DOHH2 (cell line): ENCODE measurements at regions not wholly inside any gene's neighbourhood (a gene's known extent, or its start where the extent isn't known, plus 50 kb on each side); places are given as distances from the start of the nearest gene placed in this dataset.

ENCODE experiments used
- H3F3A ChIP-seq: fragments of 200-600 bp; sonication (generic), shearing (Covaris generic); 2 replicates; pipeline ENCODE4 v1.6.0; 2016; ENCODE audit warnings: antibody characterized with exemption, mild to moderate bottlenecking; ENCODE audit not compliant: control insufficient read depth, insufficient read depth
- H3K27ac ChIP-seq: fragments of 200-600 bp; sonication (generic); 2 replicates; pipeline ENCODE4 v1.5.1; 2014; ENCODE audit warnings: low read depth, mild to moderate bottlenecking, low read length, moderate library complexity
- H3K27me3 ChIP-seq: fragments of 200-600 bp; sonication (generic); 2 replicates; pipeline ENCODE4 v1.6.1; 2014; ENCODE audit warnings: mild to moderate bottlenecking, low read length, mixed read lengths; ENCODE audit not compliant: control insufficient read depth
- H3K36me3 ChIP-seq: fragments of 200-600 bp; sonication (generic); 2 replicates; pipeline ENCODE4 v1.6.1; 2014; ENCODE audit warnings: mild to moderate bottlenecking, low read length, moderate library complexity, mixed read lengths; ENCODE audit not compliant: control insufficient read depth
- H3K4me1 ChIP-seq: fragments of 200-600 bp; sonication (generic); 2 replicates; pipeline ENCODE4 v1.6.1; 2014; ENCODE audit warnings: mild to moderate bottlenecking, low read length, mixed read lengths; ENCODE audit not compliant: control insufficient read depth
- H3K4me2 ChIP-seq: fragments of 200-600 bp; sonication (generic); 2 replicates; pipeline ENCODE4 v1.6.0; 2014; ENCODE audit warnings: mild to moderate bottlenecking, low read length, moderate library complexity
- H3K4me3 ChIP-seq: fragments of 200-600 bp; sonication (generic); 2 replicates; pipeline ENCODE4 v1.5.1; 2014; ENCODE audit warnings: mild to moderate bottlenecking, low read length, mixed read lengths
- H3K79me2 ChIP-seq: fragments of 200-600 bp; sonication (generic); 2 replicates; pipeline ENCODE4 v1.6.1; 2014; ENCODE audit warnings: mild to moderate bottlenecking, low read length, mixed read lengths; ENCODE audit not compliant: control insufficient read depth
- H3K9me2 ChIP-seq: fragments of 200-600 bp; sonication (generic); replicated peaks from 2 replicates; pipeline ENCODE4 v1.6.1; 2014; ENCODE audit warnings: mild to moderate bottlenecking, low read length, mixed read lengths; ENCODE audit not compliant: control insufficient read depth
- H3K9me3 ChIP-seq: fragments of 200-600 bp; sonication (generic); 2 replicates; pipeline ENCODE4 v1.6.1; 2014; ENCODE audit warnings: antibody characterized with exemption, low read length, mixed read lengths; ENCODE audit not compliant: control insufficient read depth, insufficient read depth
- H4K20me1 ChIP-seq: fragments of 200-600 bp; sonication (generic); 2 replicates; pipeline ENCODE4 v1.6.0; 2014; ENCODE audit warnings: low read depth, mild to moderate bottlenecking, antibody characterized with exemption, low read length, moderate library complexity; ENCODE audit not compliant: control insufficient read depth, insufficient read depth
- CTCF ChIP-seq: fragments of 200-600 bp; sonication (generic); IDR thresholded peaks from one replicate; pipeline ENCODE4 v1.5.1; 2014; ENCODE audit warnings: antibody characterized with exemption, mild to moderate bottlenecking, low read depth, low read length; ENCODE audit not compliant: poor library complexity, severe bottlenecking
- EZH2phosphoT487 ChIP-seq: fragments of 200-600 bp; sonication (generic); IDR thresholded peaks from 2 replicates; pipeline ENCODE4 v1.6.1; 2017; ENCODE audit warnings: borderline replicate concordance, mild to moderate bottlenecking, antibody characterized with exemption, low read length, moderate library complexity, mixed read lengths

GRCh38 chr3:127495821-127496655, 94.5 kb downstream of the TPRA1 start:
- no peaks in the 10 kb centered on the region; the same call in 1 of the 2 replicates for H3K9me3 ChIP-seq
- H3K36me3 ChIP-seq: no peaks in the 10 kb centered on the region
- no peak for TF ChIP-seq CTCF
- TF ChIP-seq EZH2phosphoT487: no peak
- no peak overlapping the region for H3K4me3 ChIP-seq
- no peak overlapping the region for H3K27ac ChIP-seq
- H3F3A ChIP-seq: no peaks in the 10 kb centered on the region
- no peak overlapping the region for H3K4me2 ChIP-seq
- H3K4me1 ChIP-seq: no peaks in the 10 kb centered on the region
- no peaks in the 10 kb centered on the region for H3K9me2 ChIP-seq
- no peaks in the 10 kb centered on the region for H4K20me1 ChIP-seq
- H3K27me3 ChIP-seq: peaks cover 7% of the 10 kb centered on the region
- H3K79me2 ChIP-seq: no peaks in the 10 kb centered on the region

GRCh38 chr3:127493924-127494646, 96.4 kb downstream of the TPRA1 start:
- H3K4me3 ChIP-seq: no peak overlapping the region
- no peaks in the 10 kb centered on the region for H3F3A ChIP-seq
- H3K4me2 ChIP-seq: no peak overlapping the region
- H3K27me3 ChIP-seq: peaks cover 3% of the 10 kb centered on the region; the same call in 1 of the 2 replicates
- no peaks in the 10 kb centered on the region for H3K36me3 ChIP-seq
- TF ChIP-seq CTCF: no peak
- no peak for TF ChIP-seq EZH2phosphoT487
- H3K79me2 ChIP-seq: no peaks in the 10 kb centered on the region
- no peaks in the 10 kb centered on the region for H3K9me2 ChIP-seq
- H4K20me1 ChIP-seq: no peaks in the 10 kb centered on the region
- H3K9me3 ChIP-seq: no peaks in the 10 kb centered on the region; the same call in 1 of the 2 replicates
- no peak overlapping the region for H3K27ac ChIP-seq
- H3K4me1 ChIP-seq: no peaks in the 10 kb centered on the region

- TF ChIP-seq CTCF (no peak), EZH2phosphoT487 (no peak)
- Histone ChIP-seq H3K4me2 (no peak overlapping the region), H3K27me3 (peaks cover 3% of the 10 kb centered on the region; the same call in 1 of the 2 replicates)
Observed at GRCh38 chr3:127492426-127492825, 98.1 kb downstream of the TPRA1 start.

More at GRCh38 chr3:127492426-127492825, 98.1 kb downstream of the TPRA1 start:
- no peaks in the 10 kb centered on the region for H3K4me1 ChIP-seq
- H3K4me3 ChIP-seq: no peak overlapping the region
- no peaks in the 10 kb centered on the region for H4K20me1 ChIP-seq
- no peaks in the 10 kb centered on the region for H3K36me3 ChIP-seq
- H3K27ac ChIP-seq: no peak overlapping the region
- H3K9me3 ChIP-seq: no peaks in the 10 kb centered on the region; the same call in 1 of the 2 replicates
- no peaks in the 10 kb centered on the region for H3F3A ChIP-seq
- H3K9me2 ChIP-seq: no peaks in the 10 kb centered on the region
- H3K79me2 ChIP-seq: no peaks in the 10 kb centered on the region
